ENCODE measurements at regions not wholly inside any gene's neighbourhood (a gene's known extent, or its start where the extent isn't known, plus 50 kb on each side); places are given as distances from the start of the nearest gene placed in this dataset.

DNA sequence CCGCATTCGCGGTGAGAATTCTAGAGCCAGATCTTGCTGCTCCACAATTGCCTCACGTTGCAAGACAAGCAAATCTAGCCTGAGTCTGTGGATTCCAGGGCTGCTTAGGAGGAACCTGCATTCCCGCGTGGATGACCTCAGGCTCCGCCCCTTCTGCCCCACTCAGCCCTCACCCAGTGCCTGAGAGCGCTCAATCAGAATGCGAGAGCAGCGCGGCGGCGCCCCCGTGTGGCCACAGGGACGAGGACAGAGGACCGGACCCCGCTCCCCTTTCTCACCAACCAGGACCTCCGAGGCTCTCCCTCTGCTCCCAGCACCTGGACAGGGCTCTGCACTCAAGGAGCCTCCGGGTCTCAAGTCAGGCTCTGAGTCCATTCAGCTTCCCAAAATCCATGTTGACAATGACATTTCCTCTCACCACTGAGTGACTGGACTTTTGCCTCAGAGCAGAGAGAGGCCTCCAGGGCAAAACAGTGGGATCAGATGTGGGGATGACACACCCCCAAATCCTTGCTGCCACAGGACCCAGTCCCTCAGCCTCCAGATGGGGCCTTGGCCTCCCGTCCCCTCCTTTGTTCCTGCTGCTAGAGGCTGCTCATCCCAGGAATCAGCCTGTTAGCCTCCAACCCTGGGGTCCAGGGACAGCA, 52.0 kb downstream of the RPP21 start:
- no peak for DNase-seq

DNA sequence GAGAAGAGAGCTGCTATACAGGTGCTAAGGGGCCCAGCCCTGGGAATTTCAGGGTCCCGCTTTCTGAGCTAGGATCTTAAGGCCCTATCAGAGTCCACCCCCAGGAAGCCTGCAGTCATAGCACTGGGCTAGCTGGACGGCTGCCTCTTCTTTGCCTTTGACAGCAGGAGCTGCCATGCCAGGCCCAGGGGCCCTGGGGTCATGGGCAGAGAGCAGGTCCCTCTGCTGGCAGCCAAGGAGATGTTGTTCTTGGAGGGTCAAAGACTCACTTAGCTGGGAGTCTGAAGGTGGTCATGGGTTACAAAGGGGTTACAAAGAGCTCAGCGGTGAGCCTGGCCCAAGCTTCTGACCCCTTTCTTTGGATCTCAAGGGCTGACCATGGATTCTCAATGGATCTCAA, 52.7 kb downstream of the RPP21 start:
- DNase-seq, result no peak

DNA sequence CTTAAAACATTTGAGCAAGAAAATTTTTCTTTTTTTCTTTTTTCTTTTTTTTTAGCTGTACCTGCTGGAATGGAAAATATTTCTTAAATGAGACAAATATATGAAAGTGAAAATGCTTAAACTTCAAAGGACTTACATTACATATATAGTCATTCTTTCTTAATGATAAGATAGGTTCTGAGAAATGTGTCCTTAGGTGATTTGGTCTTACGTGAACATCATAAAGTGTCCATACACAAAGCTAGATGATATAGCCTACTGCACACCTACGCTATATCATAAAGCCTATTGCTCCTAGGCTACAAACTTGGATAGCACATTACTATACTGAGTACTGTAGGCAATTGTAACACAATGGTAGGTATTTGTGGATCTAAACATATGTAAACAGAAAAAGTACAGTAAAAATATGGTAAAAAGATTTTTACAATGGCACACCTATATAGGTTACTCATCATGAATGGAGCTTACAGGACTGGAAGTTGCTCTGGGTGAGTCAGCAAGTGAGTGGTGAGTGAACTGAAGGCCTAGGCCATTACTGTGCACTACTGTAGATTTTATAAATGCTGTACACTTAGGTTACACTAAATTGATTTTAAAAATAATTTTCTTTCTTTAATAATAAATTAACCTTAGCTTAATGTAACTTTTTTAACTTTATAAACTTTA, 54.6 kb downstream of the RPP21 start:
- no peak for DNase-seq

DNA sequence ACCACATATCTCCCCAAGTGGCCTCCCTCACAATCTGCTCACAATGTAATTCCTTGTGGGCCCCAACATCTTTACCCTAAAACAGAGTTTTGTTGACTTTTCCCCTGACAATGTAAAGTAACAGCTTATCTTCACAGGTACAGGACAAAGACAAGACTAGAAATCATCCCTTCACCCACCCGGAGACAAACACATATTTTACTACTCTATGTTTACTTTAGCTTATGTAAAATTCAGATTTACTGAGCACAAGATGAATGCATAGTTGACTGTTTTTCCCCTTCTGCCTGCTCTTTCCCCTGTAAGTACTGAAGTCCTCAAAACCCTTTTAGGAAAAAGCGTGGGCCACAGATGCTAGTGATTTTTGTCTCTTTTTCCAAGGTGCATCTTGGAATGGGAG, 61.0 kb downstream of the RPP21 start:
- DNase-seq, result no peak

DNA sequence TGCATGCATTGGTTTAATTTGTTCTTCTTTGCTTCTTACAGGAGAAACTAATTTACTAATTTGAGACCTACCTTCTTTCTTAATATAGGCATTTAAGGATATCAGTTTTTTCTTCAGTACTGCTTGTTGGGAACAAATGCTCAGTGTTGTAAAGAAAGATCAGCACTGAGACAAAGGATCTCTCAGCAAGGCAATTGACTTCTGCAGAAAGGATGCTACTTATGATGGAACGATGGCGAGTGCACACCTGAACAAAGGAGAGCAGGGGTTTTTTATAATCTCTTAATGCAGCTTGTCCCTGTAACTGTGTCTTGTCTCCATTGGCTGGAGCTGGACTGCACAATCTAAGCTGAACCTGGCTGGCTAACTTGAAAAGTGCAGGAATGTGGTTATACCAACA, 64.2 kb downstream of the RPP21 start:
- DNase-seq, result no peak

DNA sequence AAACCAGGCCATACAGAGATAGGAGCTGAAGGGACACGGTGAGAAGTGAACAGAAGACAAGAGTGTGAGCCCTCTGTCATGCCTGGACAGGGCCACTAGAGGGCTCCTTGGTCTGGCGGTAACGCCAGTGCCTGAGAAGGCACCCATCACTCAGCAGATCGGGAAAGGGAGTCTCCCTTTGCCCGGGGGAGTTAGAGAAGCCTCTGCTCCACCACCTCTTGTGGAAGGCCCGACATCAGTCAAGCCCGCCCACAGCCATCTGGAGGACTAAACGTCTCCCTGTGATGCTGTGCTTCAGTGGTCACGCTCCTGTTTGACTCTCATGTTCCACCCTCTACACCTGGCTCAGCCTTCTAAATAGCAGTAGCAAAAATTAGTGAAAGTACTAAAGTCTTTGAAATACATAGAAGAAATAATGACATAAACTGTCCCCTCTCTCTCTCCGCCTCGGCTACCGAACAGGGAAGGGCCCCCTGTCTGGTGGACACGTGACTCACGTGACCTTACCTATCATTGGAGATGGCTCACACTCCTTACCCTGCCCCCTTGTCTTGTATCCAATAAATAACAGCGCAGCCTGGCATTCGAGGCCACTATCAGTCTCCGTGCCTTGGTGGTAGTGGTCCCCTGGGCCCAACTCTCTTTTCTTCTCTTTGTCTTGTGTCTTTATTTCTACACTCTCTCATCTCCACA, 66.7 kb downstream of the RPP21 start:
- peak; percentile 14 for DNase-seq

DNA sequence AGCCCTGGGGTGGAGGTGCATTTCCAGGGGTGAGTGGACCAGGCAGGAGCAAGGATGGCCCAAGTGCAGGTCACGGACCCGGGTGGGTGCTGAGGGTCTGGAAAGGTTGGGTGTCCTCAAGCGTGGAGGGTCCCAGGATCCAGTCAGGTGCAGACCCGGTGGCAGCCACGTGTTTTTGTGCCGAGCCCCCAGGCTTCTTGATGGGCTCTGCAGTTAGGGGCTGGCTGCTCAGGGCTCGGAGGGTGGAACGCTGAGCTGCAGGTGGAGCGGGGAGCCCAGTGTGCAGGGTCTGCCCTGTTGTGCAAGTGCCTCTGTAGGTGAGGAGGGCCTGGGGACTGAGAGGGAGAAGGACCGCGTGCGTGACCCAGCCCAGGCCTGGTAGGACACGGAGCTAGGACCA, 70.9 kb upstream of the HLA-E start:
- DNase-seq, result no peak

DNA sequence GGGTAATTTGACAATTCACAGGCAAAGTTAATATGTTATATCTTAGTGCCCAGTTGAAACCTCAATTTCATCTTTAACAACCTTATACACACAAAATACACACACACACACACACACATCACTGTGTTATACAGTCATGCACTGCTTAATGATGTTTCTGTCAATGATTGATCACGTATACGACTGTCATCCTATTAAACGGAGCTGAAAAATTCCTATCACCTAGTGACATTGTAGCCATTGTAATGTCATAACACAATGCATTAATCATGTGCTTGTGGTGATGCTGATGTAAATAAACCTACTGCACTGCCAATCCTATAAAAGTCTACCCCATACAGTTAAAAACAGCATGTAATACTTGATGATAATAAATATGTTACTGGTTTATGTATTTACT, 64.8 kb upstream of the HLA-E start:
- no peak for DNase-seq

Data from NCI-H2227 treated with DMSO at 0.1 percent for 48 hours (cell line).